C4-2B (cell line): ENCODE measurements at regions not wholly inside any gene's neighbourhood (a gene's known extent, or its start where the extent isn't known, plus 50 kb on each side); places are given as distances from the start of the nearest gene placed in this dataset.

Source experiments
- H3K27ac ChIP-seq: fragments of 450-650 bp; 2 replicates; pipeline ENCODE4 v1.5.1; 2017
- ZFX ChIP-seq: fragments of 450-650 bp; IDR thresholded peaks from 2 replicates; pipeline ENCODE4 v1.6.1; 2017
- TF ChIP-seq, protein P1 (sequence below): fragments of 450-650 bp; conservative IDR thresholded peaks from 2 replicates; pipeline ENCODE4 v1.5.1; 2017; ENCODE audit warnings: mild to moderate bottlenecking

DNA sequence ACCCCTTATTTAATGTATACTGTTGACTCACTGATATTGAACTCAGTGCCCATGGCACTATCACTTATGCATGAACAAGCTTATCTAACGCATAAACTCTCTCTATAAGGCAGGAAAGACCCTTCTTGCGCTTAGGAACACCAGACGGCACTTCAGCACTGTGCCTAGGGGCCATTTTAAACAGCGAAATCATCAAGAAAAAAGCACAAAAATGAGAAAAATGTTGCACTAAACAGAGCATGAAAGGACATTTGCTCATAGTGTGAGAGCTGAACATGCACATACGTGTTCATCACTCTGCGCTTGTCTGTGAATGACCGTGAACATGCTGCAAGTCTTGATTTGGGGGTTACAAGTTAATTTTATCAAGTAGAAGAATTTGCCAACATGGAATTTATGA, 109.6 kb downstream of the WDR11 start:
- TF ChIP-seq ZFX, result no peak
- TF ChIP-seq, protein P1, sequence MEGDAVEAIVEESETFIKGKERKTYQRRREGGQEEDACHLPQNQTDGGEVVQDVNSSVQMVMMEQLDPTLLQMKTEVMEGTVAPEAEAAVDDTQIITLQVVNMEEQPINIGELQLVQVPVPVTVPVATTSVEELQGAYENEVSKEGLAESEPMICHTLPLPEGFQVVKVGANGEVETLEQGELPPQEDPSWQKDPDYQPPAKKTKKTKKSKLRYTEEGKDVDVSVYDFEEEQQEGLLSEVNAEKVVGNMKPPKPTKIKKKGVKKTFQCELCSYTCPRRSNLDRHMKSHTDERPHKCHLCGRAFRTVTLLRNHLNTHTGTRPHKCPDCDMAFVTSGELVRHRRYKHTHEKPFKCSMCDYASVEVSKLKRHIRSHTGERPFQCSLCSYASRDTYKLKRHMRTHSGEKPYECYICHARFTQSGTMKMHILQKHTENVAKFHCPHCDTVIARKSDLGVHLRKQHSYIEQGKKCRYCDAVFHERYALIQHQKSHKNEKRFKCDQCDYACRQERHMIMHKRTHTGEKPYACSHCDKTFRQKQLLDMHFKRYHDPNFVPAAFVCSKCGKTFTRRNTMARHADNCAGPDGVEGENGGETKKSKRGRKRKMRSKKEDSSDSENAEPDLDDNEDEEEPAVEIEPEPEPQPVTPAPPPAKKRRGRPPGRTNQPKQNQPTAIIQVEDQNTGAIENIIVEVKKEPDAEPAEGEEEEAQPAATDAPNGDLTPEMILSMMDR, result no peak
- H3K27ac ChIP-seq, result no peak overlapping the region

DNA sequence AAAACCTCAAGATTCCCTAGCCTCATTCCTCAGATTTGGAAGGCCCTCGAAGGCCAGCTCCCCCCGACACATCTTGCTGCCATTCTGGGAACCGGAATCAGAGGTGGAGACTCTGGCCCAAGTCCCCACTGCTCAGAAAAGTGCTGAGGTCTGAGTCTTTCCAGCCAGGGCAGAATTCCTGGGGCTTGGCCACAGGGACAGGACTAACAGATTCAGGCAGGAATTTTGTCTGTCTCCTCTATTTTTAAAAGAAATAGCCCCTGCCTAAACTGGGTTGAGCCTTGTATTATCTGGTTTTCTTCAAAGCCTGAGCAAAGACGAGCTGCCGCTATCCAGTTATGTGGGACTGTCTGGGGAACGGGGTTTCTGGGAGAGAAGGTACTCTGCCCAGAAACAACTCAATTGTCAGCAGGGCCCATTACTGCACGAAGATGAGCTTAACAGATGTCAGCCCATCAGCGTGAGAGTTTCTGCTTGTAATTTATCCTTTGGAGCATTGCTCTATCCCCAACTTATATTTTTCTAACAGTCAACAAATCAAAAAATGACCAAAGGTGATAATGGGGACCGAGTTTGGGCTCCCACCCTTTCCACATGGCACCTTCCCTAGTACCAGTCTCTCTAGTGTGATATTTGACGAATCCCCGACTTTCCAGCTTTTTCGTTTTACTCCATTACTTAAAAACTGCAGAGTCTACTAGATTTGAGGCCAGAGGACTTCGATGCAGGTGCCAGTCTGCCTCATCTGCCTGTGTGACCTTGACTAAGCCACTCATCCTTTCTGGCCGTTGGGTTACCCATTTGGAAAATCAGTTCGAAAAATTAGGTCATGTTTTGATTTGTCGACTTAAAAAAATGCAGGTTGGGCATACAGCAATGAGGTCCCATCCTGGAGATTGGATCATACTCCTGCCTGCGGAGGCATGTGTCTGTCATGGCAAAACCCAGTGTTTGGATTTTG, 110.9 kb downstream of the WDR11 start:
- no peak overlapping the region for H3K27ac ChIP-seq
- TF ChIP-seq, protein P1, result no peak
- no peak for TF ChIP-seq ZFX

DNA sequence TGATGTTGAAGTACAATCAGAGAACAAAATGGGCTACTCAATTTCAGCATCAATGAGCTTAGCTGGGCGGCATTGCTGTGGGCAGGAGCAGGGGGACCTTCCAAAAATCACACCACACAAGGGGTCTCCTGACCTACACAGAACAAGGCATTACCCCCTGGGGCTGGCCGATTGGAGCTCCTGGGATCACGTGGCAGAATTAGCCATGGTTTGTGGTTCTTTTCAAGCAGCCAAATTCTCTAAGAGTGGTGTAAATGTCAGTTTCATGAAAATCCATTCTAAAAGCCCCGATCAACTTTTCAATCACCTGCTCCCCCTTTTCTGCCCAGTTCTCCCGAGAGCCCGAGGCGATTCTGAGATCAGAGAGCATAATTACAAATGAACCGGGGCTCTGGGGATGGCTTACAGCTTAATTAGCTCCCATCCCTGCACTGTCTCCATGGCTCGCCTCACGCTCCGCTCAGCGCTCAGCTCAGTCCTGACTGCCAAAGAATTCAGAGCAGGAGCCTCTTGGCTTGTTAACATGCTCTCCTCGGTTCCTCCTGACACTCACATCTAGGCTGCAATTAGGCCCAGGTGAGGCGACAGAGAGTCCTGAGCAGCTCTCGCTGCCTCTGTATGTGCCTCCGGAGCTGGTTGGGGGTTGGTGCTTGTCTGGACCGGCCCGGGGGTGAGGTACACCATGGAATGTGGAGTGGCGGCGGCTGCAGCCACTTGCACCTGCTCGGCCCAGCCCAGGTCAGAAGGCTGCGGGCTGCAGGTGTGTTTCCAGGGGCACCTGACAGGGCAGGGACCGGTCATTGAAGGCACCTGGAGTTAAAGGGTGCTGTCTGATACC, 111.8 kb downstream of the WDR11 start:
- no peak overlapping the region for H3K27ac ChIP-seq
- TF ChIP-seq, protein P1, result no peak
- TF ChIP-seq ZFX, result no peak

DNA sequence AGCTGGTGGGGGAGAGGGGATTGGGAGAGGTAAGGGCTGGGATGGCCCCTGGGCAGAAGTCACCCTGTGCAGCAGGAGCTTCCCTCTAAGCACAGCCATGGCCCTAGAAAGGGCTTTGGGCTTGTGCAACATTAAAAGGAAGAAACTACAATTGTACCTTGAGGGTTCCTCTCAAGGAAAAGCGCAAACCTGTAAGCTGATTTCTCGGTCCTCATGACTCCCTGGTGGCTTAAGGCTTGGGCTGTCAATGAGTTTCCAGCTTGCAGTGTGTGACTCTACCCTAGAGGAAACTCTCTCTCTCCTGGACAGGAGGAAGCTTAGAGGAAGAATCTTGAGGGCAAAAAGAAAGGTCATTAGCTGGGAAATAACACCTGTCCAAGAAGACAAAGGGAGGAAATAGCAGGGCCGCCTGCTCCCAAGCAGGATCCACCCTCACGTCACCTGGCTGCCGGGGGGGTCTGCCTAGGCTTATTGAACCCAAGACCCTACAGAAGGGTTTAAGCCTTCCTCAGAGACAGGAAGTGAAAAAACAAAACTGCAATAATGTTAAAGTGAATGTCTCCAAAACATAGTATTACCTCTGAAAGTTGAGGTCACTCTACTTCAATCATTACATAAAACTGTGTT, 112.5 kb downstream of the WDR11 start:
- TF ChIP-seq ZFX, result no peak
- TF ChIP-seq, protein P1, result no peak
- no peak overlapping the region for H3K27ac ChIP-seq

DNA sequence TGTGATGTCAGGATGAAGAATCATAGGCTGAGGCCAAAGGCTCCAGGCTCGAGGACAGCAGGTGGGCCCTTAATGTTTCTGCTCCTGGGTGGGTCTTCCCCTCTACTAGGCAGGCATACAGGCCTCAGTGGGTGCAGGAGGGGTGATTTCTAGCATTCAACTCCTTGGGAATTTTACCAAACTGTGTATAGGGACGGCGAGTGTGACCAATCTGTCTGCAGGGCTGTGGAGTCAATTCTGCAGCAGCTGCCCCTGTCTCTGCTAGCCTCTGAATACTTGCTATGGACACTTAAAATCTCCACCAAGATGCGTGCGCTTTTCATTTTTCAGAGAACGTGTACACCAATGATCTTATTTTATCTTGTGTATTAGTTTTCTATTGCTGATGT, 115.5 kb downstream of the WDR11 start:
- no peak overlapping the region for H3K27ac ChIP-seq
- no peak for TF ChIP-seq ZFX
- TF ChIP-seq, protein P1, result no peak

DNA sequence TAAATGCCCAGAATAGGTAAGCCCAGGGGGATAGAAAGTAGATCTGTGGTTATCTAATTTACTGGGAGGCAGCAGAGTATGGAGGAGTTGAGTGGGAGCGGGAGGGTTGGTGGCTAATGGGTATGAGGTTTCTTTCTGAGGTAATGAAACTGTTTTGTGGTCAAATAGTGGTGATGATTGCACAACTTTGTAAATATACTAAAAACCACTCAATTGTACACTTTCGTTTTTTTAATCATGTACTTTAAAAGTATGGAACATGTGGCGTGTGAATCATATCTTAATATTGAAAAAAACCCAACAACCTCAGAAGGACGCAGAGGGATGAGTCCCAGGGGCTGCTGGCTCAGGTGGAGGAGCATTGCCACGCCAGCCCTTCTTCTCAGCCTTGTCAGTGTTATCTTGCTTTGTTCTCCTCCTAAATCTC, 118.1 kb downstream of the WDR11 start:
- TF ChIP-seq, protein P1, result no peak
- TF ChIP-seq ZFX, result no peak
- no peak overlapping the region for H3K27ac ChIP-seq
